ENCODE measurements at regions not wholly inside any gene's neighbourhood (a gene's known extent, or its start where the extent isn't known, plus 50 kb on each side); places are given as distances from the start of the nearest gene placed in this dataset.
A peak's percentile ranks its signal among the peaks of the same experiment; 100 is the strongest.

DNA sequence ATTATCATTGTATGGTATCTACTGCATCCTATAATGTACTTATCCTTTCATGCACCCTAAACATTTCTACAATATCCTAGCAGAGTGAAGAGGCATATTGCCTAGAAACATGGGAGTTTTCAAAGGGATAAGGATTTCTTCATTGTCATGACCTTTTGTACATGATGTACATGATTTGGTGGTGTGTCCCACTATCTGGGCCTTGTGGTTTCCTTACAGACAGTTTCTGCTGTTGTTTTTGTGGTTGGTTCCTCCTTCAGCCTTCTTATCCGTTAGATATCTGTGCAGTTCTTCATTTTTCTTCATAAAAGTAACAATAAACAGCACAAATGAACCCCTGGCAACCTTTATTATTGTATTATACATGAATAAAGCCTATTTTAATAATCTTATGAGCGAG, 70.4 kb upstream of the BACH1 start:
- H3K27ac ChIP-seq, result peak overlapping the region in 1 of 10 donors; percentile 29
- intact Hi-C loops (cut with DNase I), result no loop called here
- no peak overlapping the region for H3K4me3 ChIP-seq
- no peak for DNase-seq
- peaks cover 0 to 10% (median 0%) of the 10 kb centered on the region in 11 donors for H3K9me3 ChIP-seq
- 81 to 89% methylated on average over 2 of the region's 2 CpGs for WGBS, 2 donors
- TF ChIP-seq CTCF (IDR thresholded peaks at IDR 0.05), result no peak
- H3K4me1 ChIP-seq, result peaks cover 0 to 40% (median 0%) of the 10 kb centered on the region in 9 donors
- H3K36me3 ChIP-seq, result no peaks in the 10 kb centered on the region
- no peak for ATAC-seq
- no peaks in the 10 kb centered on the region for H3K27me3 ChIP-seq

GRCh38 chr21:29230551-29231261, 68.0 kb upstream of the BACH1 start:
- no peak for ATAC-seq
- Histone ChIP-seq H3K27me3 (no peaks in the 10 kb centered on the region), H3K4me1 (peaks cover 0 to 52% (median 0%) of the 10 kb centered on the region in 9 donors), H3K4me3 (no peak overlapping the region), H3K27ac (peak overlapping the region in 1 of 10 donors; percentile 15), H3K36me3 (no peaks in the 10 kb centered on the region), H3K9me3 (peaks cover 0 to 4% (median 0%) of the 10 kb centered on the region in 11 donors)
- intact Hi-C loops (cut with DNase I), result loop anchor here in 3 of 10 donors (10.0 kb wide), 1 partner anchor 144 kb away; no protein-coding TSS in a partner anchor
- no peak for DNase-seq
- no peak for TF ChIP-seq CTCF (IDR thresholded peaks at IDR 0.05)
- WGBS, 2 donors, result 87 to 92% methylated on average over 3 of the region's 3 CpGs

GRCh38 chr21:29231756-29232529, 66.8 kb upstream of the BACH1 start:
- ATAC-seq (no peak), DNase-seq (no peak)
- WGBS, 2 donors, result 92 to 95% methylated on average over 6 of the region's 6 CpGs
- Histone ChIP-seq H3K27ac (no peak overlapping the region), H3K4me1 (peaks cover 0 to 61% (median 0%) of the 10 kb centered on the region in 9 donors), H3K36me3 (no peaks in the 10 kb centered on the region), H3K4me3 (no peak overlapping the region), H3K27me3 (no peaks in the 10 kb centered on the region), H3K9me3 (no peaks in the 10 kb centered on the region)
- TF ChIP-seq CTCF (IDR thresholded peaks at IDR 0.05), result no peak
- intact Hi-C loops (cut with DNase I), result loop anchor here in 3 of 10 donors (10.0 kb wide), 1 partner anchor 143 kb away; no protein-coding TSS in a partner anchor

- Histone ChIP-seq H3K27me3 (no peaks in the 10 kb centered on the region), H3K9me3 (no peaks in the 10 kb centered on the region), H3K4me1 (peaks cover 0 to 69% (median 3%) of the 10 kb centered on the region in 9 donors), H3K4me3 (no peak overlapping the region), H3K27ac (peak overlapping the region in 1 of 10 donors; percentile 22), H3K36me3 (no peaks in the 10 kb centered on the region)
- no peak for TF ChIP-seq CTCF (IDR thresholded peaks at IDR 0.05)
- ATAC-seq (no peak), DNase-seq (no peak)
- intact Hi-C loops (cut with DNase I), result loop anchor here in 3 of 10 donors (10.0 kb wide), 1 partner anchor 142 kb away; no protein-coding TSS in a partner anchor
- 89 to 94% methylated on average over 8 of the region's 8 CpGs for WGBS, 2 donors
These were observed 66.0 kb upstream of the BACH1 start for GRCh38 chr21:29232530-29233255.
